ENCODE measurements at regions not wholly inside any gene's neighbourhood (a gene's known extent, or its start where the extent isn't known, plus 50 kb on each side); places are given as distances from the start of the nearest gene placed in this dataset.

DNA sequence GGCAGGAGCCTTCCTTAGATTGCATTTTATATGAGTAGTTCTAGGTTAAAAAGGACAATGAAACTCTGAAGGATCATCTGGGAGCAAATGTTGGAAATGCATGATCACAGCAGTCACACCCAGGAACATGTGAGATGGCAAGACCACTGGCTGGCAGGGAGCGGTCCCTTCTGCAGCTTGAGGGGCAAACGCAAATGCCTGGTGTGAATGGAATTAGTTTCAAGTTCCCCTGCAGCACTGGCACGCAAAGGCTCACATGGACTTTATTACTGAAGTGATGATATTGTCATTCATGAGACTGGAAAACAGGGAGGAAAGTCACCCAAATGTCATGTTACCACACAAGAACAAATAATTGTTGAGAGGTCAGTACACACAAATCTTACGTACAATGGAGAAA is 223.3 kb downstream of the FBXO15 start:
- Mint-ChIP-seq H3K27me3 (no peaks in the 10 kb centered on the region), H3K27ac (no peak overlapping the region)

DNA sequence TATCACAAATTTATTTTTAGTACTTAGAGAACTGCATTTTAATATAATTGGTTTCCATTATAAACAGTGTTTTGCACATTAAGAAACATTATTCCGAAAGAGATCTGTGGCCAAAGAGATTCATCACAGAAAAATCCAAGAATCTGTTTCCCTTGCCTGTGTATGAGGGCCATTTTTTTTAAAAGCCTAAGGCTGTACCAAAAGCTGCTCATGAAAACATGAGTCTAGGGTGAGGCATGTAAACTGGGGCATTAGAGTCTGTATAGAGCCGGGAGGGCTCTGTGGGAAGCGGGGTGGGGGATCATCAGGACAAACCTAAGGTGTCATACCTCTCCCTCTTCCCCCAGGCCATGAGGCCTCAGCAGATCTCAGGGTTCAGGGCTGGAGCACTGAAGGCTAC is 223.8 kb downstream of the FBXO15 start:
- ATAC-seq (no peak), DNase-seq (ENCODE audit: low spot score) (no peak)
- Mint-ChIP-seq H3K27me3 (no peaks in the 10 kb centered on the region), H3K4me3 (no peak overlapping the region), H3K9me3 (no peaks in the 10 kb centered on the region), H3K4me1 (ENCODE audit: low read depth in 2 of 2) (no peaks in the 10 kb centered on the region), H3K36me3 (no peaks in the 10 kb centered on the region), H3K27ac (no peak overlapping the region)

More for the DNA sequence above, 223.3 kb downstream of the FBXO15 start:
- no peaks in the 10 kb centered on the region for H3K9me3 Mint-ChIP-seq
- ATAC-seq (no peak), DNase-seq (ENCODE audit: low spot score) (no peak)
- H3K4me3 Mint-ChIP-seq: no peak overlapping the region
- H3K36me3 Mint-ChIP-seq: no peaks in the 10 kb centered on the region
- no peaks in the 10 kb centered on the region for H3K4me1 Mint-ChIP-seq (ENCODE audit: low read depth in 2 of 2)

DNA sequence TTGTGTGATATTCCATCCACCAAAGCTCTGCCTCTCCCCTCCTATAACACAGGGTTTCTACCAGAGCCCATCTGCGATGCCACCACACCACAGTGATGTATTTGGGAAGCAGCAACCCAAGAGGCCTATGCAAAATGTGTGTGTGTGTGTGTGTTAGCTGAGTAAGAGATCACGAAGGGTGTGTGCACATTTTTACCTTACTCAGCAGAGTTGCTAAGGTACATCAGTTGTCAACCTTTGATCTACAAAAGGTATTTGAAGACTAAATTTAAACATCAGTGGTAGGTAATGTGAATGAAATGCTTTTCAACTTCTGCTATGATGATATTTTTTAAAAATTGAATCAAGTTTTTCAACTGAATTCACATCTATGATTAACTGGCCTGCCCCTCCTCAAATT is 227.6 kb downstream of the FBXO15 start:
- H3K4me3 Mint-ChIP-seq: no peak overlapping the region
- H3K27ac Mint-ChIP-seq: no peak overlapping the region
- H3K4me1 Mint-ChIP-seq (ENCODE audit: low read depth in 2 of 2): no peaks in the 10 kb centered on the region
- H3K9me3 Mint-ChIP-seq: no peaks in the 10 kb centered on the region
- peaks cover 0 to 8% of the 10 kb centered on the region in 2 donors for H3K27me3 Mint-ChIP-seq
- ATAC-seq (no peak), DNase-seq (ENCODE audit: low spot score) (no peak)
- no peaks in the 10 kb centered on the region for H3K36me3 Mint-ChIP-seq

DNA sequence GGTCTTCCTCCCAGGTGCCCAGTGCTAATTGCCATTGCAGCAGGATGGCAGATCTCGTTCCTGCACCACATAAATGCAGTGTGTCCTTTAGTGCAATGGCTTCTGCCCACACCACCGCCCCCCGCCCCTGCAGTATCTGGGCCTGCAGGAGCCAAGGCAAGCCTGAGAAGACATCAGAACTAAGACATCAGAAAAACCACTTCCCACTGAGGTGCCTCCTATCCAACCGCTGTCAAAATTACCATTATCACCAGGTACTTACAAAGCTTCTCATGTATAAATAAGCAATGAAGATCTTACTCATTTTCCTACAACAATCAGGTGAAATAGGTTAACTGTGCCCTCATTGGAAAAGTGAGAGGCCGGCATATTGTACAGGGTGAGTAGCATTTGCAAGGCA is 228.8 kb downstream of the FBXO15 start:
- Mint-ChIP-seq H3K36me3 (no peaks in the 10 kb centered on the region), H3K4me1 (ENCODE audit: low read depth in 2 of 2) (no peaks in the 10 kb centered on the region), H3K4me3 (no peak overlapping the region), H3K27me3 (peaks cover 3 to 8% of the 10 kb centered on the region in 2 donors), H3K27ac (no peak overlapping the region), H3K9me3 (no peaks in the 10 kb centered on the region)
- no peak for ATAC-seq
- DNase-seq (ENCODE audit: low spot score): no peak

DNA sequence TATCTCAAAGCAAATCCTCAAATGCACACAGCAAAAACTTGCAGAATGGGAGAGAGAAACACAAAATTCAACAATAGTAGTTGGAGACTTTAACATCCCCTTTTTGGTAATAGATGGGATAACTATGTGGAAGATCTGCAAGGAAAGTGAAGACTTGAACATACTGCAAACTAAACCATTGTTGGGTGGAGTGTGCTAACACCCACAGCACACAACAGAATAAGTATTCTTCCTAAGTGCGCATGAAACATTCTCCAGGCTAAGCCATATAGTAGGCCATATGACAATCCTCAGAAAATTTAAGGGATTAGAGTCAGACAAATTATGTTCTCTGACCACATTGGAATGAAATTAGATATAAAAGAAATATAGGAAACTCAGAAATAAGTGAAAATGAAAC is 230.6 kb downstream of the FBXO15 start:
- Mint-ChIP-seq H3K36me3 (no peaks in the 10 kb centered on the region), H3K27ac (no peak overlapping the region), H3K4me1 (ENCODE audit: low read depth in 2 of 2) (no peaks in the 10 kb centered on the region), H3K27me3 (peaks cover 3 to 8% of the 10 kb centered on the region in 2 donors), H3K9me3 (no peaks in the 10 kb centered on the region), H3K4me3 (no peak overlapping the region)
- ATAC-seq: no peak
- no peak for DNase-seq (ENCODE audit: low spot score)

DNA sequence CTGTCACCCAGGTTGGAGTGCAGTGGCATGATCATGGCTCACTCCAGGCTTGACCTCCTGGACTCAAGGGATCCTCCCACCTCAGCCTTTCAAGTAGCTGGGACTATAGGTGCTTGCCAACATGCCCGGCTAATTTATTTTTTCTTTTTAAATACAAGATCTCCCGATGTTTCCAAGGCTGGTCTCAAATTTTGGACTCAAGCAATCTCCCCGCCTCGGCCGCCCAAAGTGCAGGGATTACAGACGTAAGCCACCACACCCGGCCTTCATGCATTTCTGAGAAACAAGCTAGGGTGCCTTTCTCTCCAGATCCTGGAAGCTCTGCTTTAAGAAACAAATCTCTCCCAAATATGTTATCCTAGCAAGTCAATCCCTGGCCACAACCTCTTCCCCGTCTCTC is 234.1 kb downstream of the FBXO15 start:
- DNase-seq (ENCODE audit: low spot score) (no peak), ATAC-seq (no peak)
- Mint-ChIP-seq H3K27ac (no peak overlapping the region), H3K36me3 (no peaks in the 10 kb centered on the region), H3K9me3 (no peaks in the 10 kb centered on the region), H3K27me3 (peaks cover 3 to 8% of the 10 kb centered on the region in 2 donors), H3K4me1 (ENCODE audit: low read depth in 2 of 2) (no peaks in the 10 kb centered on the region), H3K4me3 (no peak overlapping the region)

DNA sequence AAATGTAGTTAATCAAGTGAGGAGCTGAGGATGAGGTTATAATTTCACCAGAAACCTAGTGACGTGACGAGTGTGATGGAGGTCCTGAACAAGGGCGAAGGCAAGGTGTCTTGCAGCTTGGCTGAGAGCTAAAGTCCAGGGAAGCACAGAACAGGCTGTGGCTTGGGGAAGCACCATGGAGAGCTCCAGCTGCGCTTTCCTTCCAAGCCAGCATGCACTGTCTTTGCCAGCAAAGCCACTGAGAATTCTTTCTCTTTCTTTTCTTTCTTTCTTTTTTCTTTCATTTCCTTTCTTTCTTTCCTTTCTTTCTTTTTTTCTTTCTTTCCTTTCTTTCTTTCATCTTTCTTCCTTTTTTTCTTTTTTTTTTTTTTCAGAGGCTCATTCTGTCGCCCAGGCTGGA is 239.3 kb downstream of the FBXO15 start:
- Mint-ChIP-seq H3K4me1 (ENCODE audit: low read depth in 2 of 2) (no peaks in the 10 kb centered on the region), H3K9me3 (no peaks in the 10 kb centered on the region), H3K4me3 (no peak overlapping the region), H3K27ac (no peak overlapping the region), H3K27me3 (peaks cover 0 to 4% of the 10 kb centered on the region in 2 donors), H3K36me3 (no peaks in the 10 kb centered on the region)
- DNase-seq (ENCODE audit: low spot score) (no peak), ATAC-seq (no peak)

DNA sequence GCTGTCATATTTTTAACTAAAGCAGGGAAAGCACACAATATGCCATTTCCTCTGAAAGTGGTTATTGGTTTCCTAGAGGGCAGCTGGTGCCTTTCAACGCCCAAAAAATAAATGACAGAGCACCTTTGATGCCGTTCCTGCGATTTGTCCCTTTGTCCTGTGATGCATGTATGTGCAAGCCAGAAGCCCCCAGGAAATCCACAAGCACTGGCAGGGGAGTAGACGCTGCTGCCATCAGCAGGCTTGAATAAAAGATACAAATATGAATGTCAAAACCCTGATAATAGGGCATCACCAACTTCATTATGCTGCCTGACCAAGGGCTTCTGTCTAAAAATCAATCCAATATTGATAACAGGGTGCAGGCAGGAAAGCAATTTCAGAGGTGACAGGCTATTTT is 246.1 kb downstream of the FBXO15 start:
- Mint-ChIP-seq H3K4me3 (no peak overlapping the region), H3K9me3 (no peaks in the 10 kb centered on the region), H3K27me3 (peaks cover 0 to 4% of the 10 kb centered on the region in 2 donors), H3K36me3 (no peaks in the 10 kb centered on the region), H3K27ac (no peak overlapping the region), H3K4me1 (ENCODE audit: low read depth in 2 of 2) (no peaks in the 10 kb centered on the region)
- DNase-seq (ENCODE audit: low spot score) (no peak), ATAC-seq (no peak)

DNA sequence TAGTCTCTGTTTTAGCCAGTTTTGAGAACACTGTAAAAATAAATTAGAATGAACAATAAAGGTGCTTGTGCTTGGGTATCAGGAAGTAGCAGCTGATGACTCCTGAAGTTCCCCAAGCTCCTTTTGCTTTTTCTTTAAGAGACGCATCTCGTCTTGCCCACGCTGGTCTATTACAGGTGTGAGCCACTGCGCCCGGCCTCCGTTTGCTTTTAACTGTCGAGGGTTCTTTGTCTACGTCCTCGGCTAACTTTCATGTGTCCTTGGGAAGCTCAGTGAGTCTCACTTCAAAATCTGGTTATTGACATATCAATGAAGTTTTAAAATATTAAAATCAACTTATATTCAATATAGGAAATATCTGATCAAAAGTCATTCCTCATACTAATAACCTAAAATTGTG is 246.5 kb downstream of the FBXO15 start:
- DNase-seq (ENCODE audit: low spot score): no peak
- peaks cover 0 to 4% of the 10 kb centered on the region in 2 donors for H3K27me3 Mint-ChIP-seq
- no peaks in the 10 kb centered on the region for H3K36me3 Mint-ChIP-seq
- H3K4me1 Mint-ChIP-seq (ENCODE audit: low read depth in 2 of 2): no peaks in the 10 kb centered on the region
- no peaks in the 10 kb centered on the region for H3K9me3 Mint-ChIP-seq
- no peak for ATAC-seq
- no peak overlapping the region for H3K27ac Mint-ChIP-seq
- no peak overlapping the region for H3K4me3 Mint-ChIP-seq

DNA sequence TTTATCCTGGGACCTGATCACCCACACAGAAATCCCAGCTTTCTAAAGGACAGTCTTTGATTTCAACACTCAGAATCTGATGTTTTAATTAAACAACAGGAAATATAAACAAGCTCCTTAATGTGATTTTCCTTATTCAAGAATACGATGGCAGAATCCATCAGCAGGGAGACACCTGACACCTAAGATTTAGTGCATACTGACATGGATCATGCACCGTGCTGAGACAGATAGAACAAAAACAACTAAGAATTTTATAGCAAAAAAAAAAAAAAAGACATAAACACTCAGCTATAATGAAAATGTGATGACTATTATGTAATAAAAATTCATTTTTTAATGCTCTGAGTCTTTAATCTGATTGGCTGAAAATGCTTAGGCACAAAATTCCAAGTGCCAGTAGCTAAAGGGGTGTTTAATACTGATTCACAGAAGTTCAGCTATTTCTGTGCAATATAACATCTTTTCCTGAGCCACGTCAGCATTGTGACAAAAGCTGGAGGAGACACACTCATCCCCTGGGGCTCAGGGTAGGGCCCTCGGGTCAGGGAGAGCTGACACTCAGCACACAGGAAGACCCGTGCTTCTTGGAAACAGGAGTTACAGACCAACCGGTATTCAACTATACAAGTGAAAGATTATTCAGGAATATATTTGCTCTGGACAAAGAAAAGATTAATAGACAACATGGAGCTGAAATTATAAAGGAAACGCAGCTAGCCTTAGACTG is 247.4 kb downstream of the FBXO15 start:
- Mint-ChIP-seq H3K4me1 (ENCODE audit: low read depth in 2 of 2) (no peaks in the 10 kb centered on the region), H3K9me3 (no peaks in the 10 kb centered on the region), H3K27me3 (peaks cover 0 to under 1% of the 10 kb centered on the region in 2 donors), H3K36me3 (no peaks in the 10 kb centered on the region), H3K4me3 (no peak overlapping the region), H3K27ac (no peak overlapping the region)
- DNase-seq (ENCODE audit: low spot score): no peak
- ATAC-seq: no peak

DNA sequence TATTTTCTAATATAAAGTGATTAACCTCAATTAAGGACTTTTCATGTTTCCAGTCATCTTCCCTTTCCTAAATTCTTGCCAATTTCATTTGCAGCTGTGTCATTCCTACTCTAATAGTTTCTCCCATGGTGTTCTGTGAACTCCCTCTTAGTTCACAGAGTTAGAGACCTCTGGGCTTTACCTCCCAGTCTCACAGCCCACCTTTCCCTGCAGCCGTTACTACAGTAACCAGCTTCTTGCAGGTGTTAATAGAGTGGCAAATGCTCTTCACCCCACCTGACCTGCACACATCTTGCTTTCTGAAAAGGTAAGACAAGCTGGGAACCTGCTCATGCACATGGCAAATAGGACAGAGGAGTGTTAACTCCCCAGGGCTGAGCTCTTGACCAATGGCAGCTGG is 250.1 kb downstream of the FBXO15 start:
- H3K36me3 Mint-ChIP-seq: no peaks in the 10 kb centered on the region
- no peaks in the 10 kb centered on the region for H3K9me3 Mint-ChIP-seq
- no peaks in the 10 kb centered on the region for H3K4me1 Mint-ChIP-seq (ENCODE audit: low read depth in 2 of 2)
- H3K27ac Mint-ChIP-seq: no peak overlapping the region
- DNase-seq (ENCODE audit: low spot score): no peak
- no peak overlapping the region for H3K4me3 Mint-ChIP-seq
- no peak for ATAC-seq
- H3K27me3 Mint-ChIP-seq: no peaks in the 10 kb centered on the region

DNA sequence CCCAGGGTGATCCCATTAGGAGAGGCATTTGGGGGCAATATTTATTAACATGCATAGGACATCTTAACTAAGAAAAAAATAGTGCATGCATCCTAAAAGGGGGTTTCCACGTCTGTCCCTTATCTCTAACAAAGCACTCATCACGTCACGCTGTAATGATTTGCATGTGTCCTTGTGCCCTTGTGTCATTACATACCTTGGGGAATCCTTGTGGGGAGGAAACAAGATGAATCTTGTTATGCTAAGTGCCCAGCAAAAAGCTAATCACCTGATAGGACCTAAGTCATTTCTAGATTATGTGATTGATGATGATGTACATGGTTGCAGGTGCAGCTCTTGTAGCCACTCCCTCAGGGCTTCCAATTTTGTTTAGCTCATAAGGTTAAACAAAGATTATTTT is 250.9 kb downstream of the FBXO15 start:
- no peaks in the 10 kb centered on the region for H3K36me3 Mint-ChIP-seq
- H3K27ac Mint-ChIP-seq: no peak overlapping the region
- H3K9me3 Mint-ChIP-seq: no peaks in the 10 kb centered on the region
- ATAC-seq (no peak), DNase-seq (ENCODE audit: low spot score) (no peak)
- H3K4me3 Mint-ChIP-seq: no peak overlapping the region
- H3K4me1 Mint-ChIP-seq (ENCODE audit: low read depth in 2 of 2): no peaks in the 10 kb centered on the region
- H3K27me3 Mint-ChIP-seq: no peaks in the 10 kb centered on the region

DNA sequence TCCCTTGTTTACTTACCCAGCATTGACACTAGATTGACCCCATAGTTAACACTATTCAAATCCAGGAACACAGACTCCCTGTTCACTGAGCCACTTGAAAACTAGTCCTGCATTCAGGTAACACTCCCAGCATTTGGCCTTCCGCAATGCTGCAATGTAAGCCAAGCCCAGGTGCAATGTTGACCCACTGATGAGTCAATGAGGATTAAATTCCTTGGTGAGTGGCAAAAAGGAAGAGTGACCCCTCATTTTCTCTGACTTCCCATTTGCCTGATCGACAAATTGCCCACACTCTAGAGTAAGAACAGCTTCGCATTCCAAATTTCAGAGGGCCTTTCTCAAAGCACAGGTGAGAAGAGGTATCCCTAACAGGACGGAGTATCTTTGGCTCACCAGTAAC is 251.9 kb downstream of the FBXO15 start:
- Mint-ChIP-seq H3K27me3 (no peaks in the 10 kb centered on the region), H3K27ac (no peak overlapping the region), H3K4me1 (ENCODE audit: low read depth in 2 of 2) (no peaks in the 10 kb centered on the region), H3K4me3 (no peak overlapping the region), H3K9me3 (no peaks in the 10 kb centered on the region), H3K36me3 (no peaks in the 10 kb centered on the region)
- no peak for DNase-seq (ENCODE audit: low spot score)
- no peak for ATAC-seq

DNA sequence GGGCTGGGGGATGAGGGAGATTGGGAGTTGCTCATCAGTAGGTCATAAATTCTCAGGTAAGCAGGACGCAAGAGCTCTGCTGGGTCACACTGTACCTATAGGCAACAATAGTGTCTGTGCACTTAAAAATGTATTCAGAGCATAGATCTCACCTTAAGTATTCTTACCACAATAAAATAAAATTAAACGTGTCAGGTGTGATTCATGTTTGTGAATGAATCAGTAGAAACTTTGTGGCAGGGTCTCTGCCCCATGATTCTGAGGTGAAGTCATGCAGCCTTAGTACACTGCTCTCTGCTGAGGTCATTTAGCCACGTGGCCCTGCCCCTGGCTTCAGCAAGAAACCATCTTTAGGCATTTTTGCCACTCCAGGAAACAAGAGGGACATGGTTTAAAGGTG is 253.8 kb downstream of the FBXO15 start:
- no peak for ATAC-seq
- no peaks in the 10 kb centered on the region for H3K36me3 Mint-ChIP-seq

More for the DNA sequence above, 253.8 kb downstream of the FBXO15 start:
- no peaks in the 10 kb centered on the region for H3K4me1 Mint-ChIP-seq (ENCODE audit: low read depth in 2 of 2)
- no peak overlapping the region for H3K4me3 Mint-ChIP-seq
- H3K27me3 Mint-ChIP-seq: no peaks in the 10 kb centered on the region
- DNase-seq (ENCODE audit: low spot score): no peak
- H3K27ac Mint-ChIP-seq: no peak overlapping the region
- H3K9me3 Mint-ChIP-seq: no peaks in the 10 kb centered on the region

All from natural killer cell treated with Interleukin-12 subunit alpha and Interleukin-12 subunit beta and Interleukin-15 and Interleukin-18, amount 100 ng/mL, for 72 hours (primary cell).